Natural killer cell (primary cell): ENCODE measurements at regions not wholly inside any gene's neighbourhood (a gene's known extent, or its start where the extent isn't known, plus 50 kb on each side); places are given as distances from the start of the nearest gene placed in this dataset.

Source experiments
- ATAC-seq, 3 donors: fragments of 150-1000 bp in 2 of 3; fragments of 200-7000 bp in 1 of 3; cut with Tn5 transposase; 1 replicate in 1 of 3; 2 replicates in 2 of 3; pipeline ENCODE4 v1.10.0; 2021; ENCODE audit warnings: mild to moderate bottlenecking in 2 of 3, moderate library complexity in 2 of 3
- DNase-seq, 2 donors: peaks; one replicate each; pipeline versions ENCODE4 v3.0.0 to v3.0.0-alpha.2; 2013 to 2021; ENCODE audit warnings: mixed read lengths in 1 of 2
- H3K27ac ChIP-seq: one replicate; pipeline ENCODE4 v1.5.1; 2013; ENCODE audit warnings: mild to moderate bottlenecking, low read length
- H3K27me3 ChIP-seq: one replicate; pipeline ENCODE4 v1.6.1; 2013; ENCODE audit warnings: low read length; ENCODE audit not compliant: control insufficient read depth, insufficient read depth
- H3K36me3 ChIP-seq: one replicate; pipeline ENCODE4 v1.6.1; 2013; ENCODE audit warnings: low read length; ENCODE audit not compliant: control insufficient read depth, insufficient read depth
- H3K4me1 ChIP-seq: one replicate; pipeline ENCODE4 v1.6.1; 2013; ENCODE audit warnings: low read length; ENCODE audit not compliant: control insufficient read depth, insufficient read depth
- H3K4me3 ChIP-seq: one replicate; pipeline ENCODE4 v1.5.1; 2013; ENCODE audit warnings: low read length
- H3K9me3 ChIP-seq: one replicate; pipeline ENCODE4 v1.6.1; 2013; ENCODE audit warnings: low read length; ENCODE audit not compliant: control insufficient read depth, insufficient read depth
- H3K27ac Mint-ChIP-seq, 2 donors: one replicate each; pipeline ENCODE4 v1.8.0; 2022; ENCODE audit warnings: mild to moderate bottlenecking in 2 of 2, mixed read lengths in 2 of 2, moderate library complexity in 1 of 2
- H3K27me3 Mint-ChIP-seq, 2 donors: one replicate each; pipeline ENCODE4 v1.8.0; 2022; ENCODE audit warnings: low read depth in 2 of 2, mixed read lengths in 2 of 2
- H3K36me3 Mint-ChIP-seq: one replicate; pipeline ENCODE4 v1.8.0; 2022; ENCODE audit warnings: mixed read lengths
- H3K4me1 Mint-ChIP-seq, 2 donors: one replicate each; pipeline ENCODE4 v1.8.0; 2022; ENCODE audit warnings: mixed read lengths in 2 of 2
- H3K4me3 Mint-ChIP-seq: one replicate; pipeline ENCODE4 v1.8.0; 2022; ENCODE audit warnings: mild to moderate bottlenecking, moderate library complexity, mixed read lengths
- H3K9me3 Mint-ChIP-seq, 2 donors: one replicate each; pipeline ENCODE4 v1.8.0; 2022; ENCODE audit warnings: mixed read lengths in 2 of 2
- WGBS: methylation state at CpG from one replicate; pipeline ENCODE4 v1.1.7; 2013; ENCODE audit warnings: missing lambda C conversion rate; ENCODE audit not compliant: insufficient coverage; 5-methylcytosine and 5-hydroxymethylcytosine counted together
- intact Hi-C: fragments of 100-400 bp; cut with micrococcal nuclease; formaldehyde crosslinking; loops from one replicate; pipeline ENCODE4 v1.14.2; 2022
- TF ChIP-seq, protein P1 (sequence below): fragments of 200-600 bp; IDR thresholded peaks from one replicate; pipeline ENCODE4 v1.8.0; 2022; ENCODE audit warnings: antibody characterized with exemption

GRCh38 chrX:4754878-4755604 lies 1041.6 kb upstream of the PRKX start:
- WGBS = 37% methylated on average over 7 of the region's 8 CpGs
- Histone ChIP-seq H3K4me3 (no peak overlapping the region), H3K4me1 (no peaks in the 10 kb centered on the region), H3K27me3 (no peaks in the 10 kb centered on the region), H3K9me3 (no peaks in the 10 kb centered on the region), H3K27ac (no peak overlapping the region), H3K36me3 (no peaks in the 10 kb centered on the region)
- TF ChIP-seq, protein P1, sequence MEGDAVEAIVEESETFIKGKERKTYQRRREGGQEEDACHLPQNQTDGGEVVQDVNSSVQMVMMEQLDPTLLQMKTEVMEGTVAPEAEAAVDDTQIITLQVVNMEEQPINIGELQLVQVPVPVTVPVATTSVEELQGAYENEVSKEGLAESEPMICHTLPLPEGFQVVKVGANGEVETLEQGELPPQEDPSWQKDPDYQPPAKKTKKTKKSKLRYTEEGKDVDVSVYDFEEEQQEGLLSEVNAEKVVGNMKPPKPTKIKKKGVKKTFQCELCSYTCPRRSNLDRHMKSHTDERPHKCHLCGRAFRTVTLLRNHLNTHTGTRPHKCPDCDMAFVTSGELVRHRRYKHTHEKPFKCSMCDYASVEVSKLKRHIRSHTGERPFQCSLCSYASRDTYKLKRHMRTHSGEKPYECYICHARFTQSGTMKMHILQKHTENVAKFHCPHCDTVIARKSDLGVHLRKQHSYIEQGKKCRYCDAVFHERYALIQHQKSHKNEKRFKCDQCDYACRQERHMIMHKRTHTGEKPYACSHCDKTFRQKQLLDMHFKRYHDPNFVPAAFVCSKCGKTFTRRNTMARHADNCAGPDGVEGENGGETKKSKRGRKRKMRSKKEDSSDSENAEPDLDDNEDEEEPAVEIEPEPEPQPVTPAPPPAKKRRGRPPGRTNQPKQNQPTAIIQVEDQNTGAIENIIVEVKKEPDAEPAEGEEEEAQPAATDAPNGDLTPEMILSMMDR = no peak
- no peak overlapping the region for H3K27ac Mint-ChIP-seq
- H3K27me3 Mint-ChIP-seq = no peaks in the 10 kb centered on the region
- H3K36me3 Mint-ChIP-seq = no peaks in the 10 kb centered on the region
- no peak for ATAC-seq
- H3K4me3 Mint-ChIP-seq = no peak overlapping the region
- no peaks in the 10 kb centered on the region for H3K4me1 Mint-ChIP-seq
- peaks cover 8 to 9% of the 10 kb centered on the region in 2 donors for H3K9me3 Mint-ChIP-seq
- DNase-seq = no peak
- intact Hi-C loops = no loop called here

GRCh38 chrX:4741024-4741423 lies 1027.6 kb upstream of the PRKX start:
- H3K9me3 ChIP-seq = no peaks in the 10 kb centered on the region
- H3K27me3 Mint-ChIP-seq = no peaks in the 10 kb centered on the region
- TF ChIP-seq, protein P1 = no peak
- intact Hi-C loops = no loop called here
- H3K4me1 Mint-ChIP-seq = no peaks in the 10 kb centered on the region
- DNase-seq (no peak), ATAC-seq (no peak)
- H3K36me3 Mint-ChIP-seq = no peaks in the 10 kb centered on the region
- no peaks in the 10 kb centered on the region for H3K36me3 ChIP-seq
- no peak overlapping the region for H3K27ac Mint-ChIP-seq
- no peak overlapping the region for H3K27ac ChIP-seq
- no peaks in the 10 kb centered on the region for H3K4me1 ChIP-seq
- no peaks in the 10 kb centered on the region for H3K27me3 ChIP-seq
- H3K4me3 ChIP-seq = no peak overlapping the region
- H3K4me3 Mint-ChIP-seq = no peak overlapping the region
- peaks cover 4% of the 10 kb centered on the region in 2 donors for H3K9me3 Mint-ChIP-seq
- WGBS = 100% methylated on average over 1 of the region's 5 CpGs

DNA sequence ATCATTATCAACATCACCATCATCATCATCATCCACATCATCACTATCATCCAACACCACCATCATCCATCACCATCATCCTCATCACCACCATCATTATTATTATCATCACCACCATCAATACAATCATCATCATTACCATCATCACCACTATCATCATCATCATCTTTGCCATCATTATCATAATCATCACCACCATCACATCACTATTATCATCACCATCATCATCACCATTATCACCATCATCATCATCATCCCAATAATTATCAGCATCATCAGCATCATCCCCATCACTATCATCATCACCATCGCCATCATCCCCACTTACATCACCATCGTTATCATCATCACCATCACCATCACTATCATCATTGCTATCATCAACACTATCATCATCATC lies 1021.9 kb upstream of the PRKX start:
- DNase-seq (no peak), ATAC-seq (no peak)
- Histone ChIP-seq H3K9me3 (no peaks in the 10 kb centered on the region), H3K4me3 (no peak overlapping the region), H3K36me3 (no peaks in the 10 kb centered on the region), H3K4me1 (no peaks in the 10 kb centered on the region), H3K27me3 (no peaks in the 10 kb centered on the region), H3K27ac (no peak overlapping the region)
- intact Hi-C loops = no loop called here
- Mint-ChIP-seq H3K27me3 (no peaks in the 10 kb centered on the region), H3K27ac (no peak overlapping the region), H3K4me1 (no peaks in the 10 kb centered on the region), H3K9me3 (peaks cover 2% of the 10 kb centered on the region in 2 donors), H3K4me3 (no peak overlapping the region), H3K36me3 (no peaks in the 10 kb centered on the region)
- 95% methylated on average over 2 of the region's 2 CpGs for WGBS
- TF ChIP-seq, protein P1 = no peak
